Ovary (tissue), 3 donors: ENCODE measurements at regions not wholly inside any gene's neighbourhood (a gene's known extent, or its start where the extent isn't known, plus 50 kb on each side); places are given as distances from the start of the nearest gene placed in this dataset.
"Not testable (repeated sequence)": the region's sequence is repeated elsewhere in the genome, so short reads cannot be mapped to it uniquely, and the experiment has no call there.

Experiments used
- CTCF ChIP-seq, 3 donors: fragments of 450-650 bp in 2 of 3; fragments of 200-600 bp in 1 of 3; IDR thresholded peaks; one replicate each; pipeline versions ENCODE4 v1.5.1 to v1.8.0; 2016 to 2022; ENCODE audit warnings: antibody characterized with exemption in 3 of 3, mild to moderate bottlenecking in 1 of 3
- EP300 ChIP-seq: sonication (generic); formaldehyde crosslinking; IDR thresholded peaks from one replicate; pipeline ENCODE4 v1.6.1; 2017; ENCODE audit warnings: antibody characterized with exemption
- POLR2A ChIP-seq: fragments of 450-650 bp; IDR thresholded peaks from one replicate; pipeline ENCODE4 v1.6.1; 2017; ENCODE audit warnings: antibody characterized with exemption, mild to moderate bottlenecking, moderate library complexity
- donor health status: DM: no; HTN: no; CAD: no.

DNA sequence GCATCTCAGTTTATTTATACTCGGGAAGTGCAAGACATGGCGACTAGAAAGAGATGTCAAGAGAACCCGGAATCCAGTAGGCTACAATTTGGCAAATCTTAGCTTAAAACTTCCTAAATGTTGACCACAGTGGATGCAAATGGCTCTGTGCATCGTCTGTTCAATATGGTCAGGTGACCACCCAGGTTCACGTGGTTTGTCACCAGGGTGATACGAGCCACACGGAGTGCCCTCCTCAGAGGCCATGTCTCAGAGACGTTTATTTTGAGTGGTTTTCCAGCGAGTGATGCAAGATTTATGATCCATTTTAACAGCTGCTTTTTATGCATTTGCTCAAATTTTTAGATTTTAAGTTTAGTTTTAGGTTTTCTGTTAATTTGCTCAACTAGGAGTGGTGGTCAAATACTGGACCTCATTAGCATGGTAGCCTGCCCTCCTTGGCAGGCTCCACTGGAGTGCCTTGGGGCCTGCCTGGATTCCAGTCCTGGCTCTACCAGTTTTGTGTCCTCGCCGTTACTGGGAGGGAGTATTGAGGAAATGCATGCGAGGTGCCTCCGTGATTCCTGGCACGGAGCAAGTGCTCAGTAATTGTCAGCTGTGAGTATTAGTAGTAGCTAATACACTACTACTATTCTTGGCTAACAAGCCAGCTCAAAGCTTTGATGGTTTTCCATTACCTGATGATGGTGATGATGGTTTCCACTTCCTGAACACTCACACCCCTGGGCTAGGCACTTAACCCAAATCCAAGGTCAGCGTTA lies 53.9 kb upstream of the APOD start:
- not testable (repeated sequence) for TF ChIP-seq CTCF (IDR thresholded peaks at IDR 0.05); POLR2A; EP300
